ENCODE measurements at regions not wholly inside any gene's neighbourhood (a gene's known extent, or its start where the extent isn't known, plus 50 kb on each side); places are given as distances from the start of the nearest gene placed in this dataset.

DNA sequence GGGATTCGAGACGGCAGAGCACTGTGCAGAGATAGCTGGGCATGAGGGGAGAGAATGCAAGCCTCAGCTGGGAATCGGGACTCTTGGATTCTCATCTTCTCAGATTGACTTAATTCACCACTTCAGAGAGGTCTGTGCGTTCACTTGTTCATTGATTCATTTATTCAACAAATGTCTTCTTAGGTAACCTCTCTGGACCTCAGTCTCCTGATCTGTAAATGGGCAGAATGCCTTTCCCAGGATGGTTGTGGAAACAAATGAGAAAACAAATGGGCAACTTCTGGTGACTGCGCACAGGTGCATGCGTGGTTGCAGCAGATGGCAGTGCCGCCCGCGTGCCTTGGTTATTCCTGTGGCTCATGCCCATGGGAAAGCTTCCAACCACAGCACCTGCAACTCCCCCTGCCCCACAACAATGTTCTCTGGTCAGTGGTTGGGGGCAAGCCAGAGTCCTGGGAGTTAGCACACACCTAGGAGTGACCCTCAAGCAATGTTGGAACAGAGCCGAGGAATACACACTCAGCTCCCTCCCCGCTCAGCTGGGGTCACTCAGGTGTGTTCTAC is 110.1 kb upstream of the RUNX3 start:
- no CpG with 5 or more reads among the region's 11 CpGs for WGBS (ENCODE audit: extremely low coverage, insufficient coverage, low lambda C conversion rate)

DNA sequence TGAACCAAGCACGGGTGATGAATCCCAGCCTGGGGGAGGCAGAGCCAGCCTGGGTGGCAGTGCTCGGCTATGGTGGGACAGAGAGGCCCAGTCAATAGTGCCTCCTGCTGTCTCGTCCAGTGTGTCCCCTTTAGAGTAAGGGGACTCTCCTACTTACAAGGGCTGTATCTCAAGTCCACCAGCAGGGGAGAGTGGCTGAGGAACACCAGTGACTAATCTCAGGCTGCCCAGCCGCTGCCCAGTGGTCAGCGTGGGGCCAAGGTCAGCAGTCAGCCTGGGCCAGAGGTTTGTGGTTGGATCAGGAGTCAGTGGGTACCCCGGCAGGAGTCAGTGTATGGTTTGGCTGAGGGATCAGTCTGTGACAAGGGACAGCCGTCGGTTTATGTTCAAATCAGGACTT is 109.2 kb upstream of the RUNX3 start:
- H3K4me1 ChIP-seq (ENCODE audit: control insufficient read depth, low read depth, low read length) = peaks cover 2% of the 10 kb centered on the region
- no peaks in the 10 kb centered on the region for H3K27me3 ChIP-seq (ENCODE audit: insufficient read depth, low read length, poor library complexity)
- no peak overlapping the region for H3K4ac ChIP-seq (ENCODE audit: low read depth, low read length)
- DNase-seq = peak; percentile 37
- no peak overlapping the region for H3K4me2 ChIP-seq (ENCODE audit: low read length)
- H3K56ac ChIP-seq (ENCODE audit: low read length) = no peak overlapping the region
- H3K23ac ChIP-seq (ENCODE audit: low read length) = no peak overlapping the region
- H3K27ac ChIP-seq (ENCODE audit: low read depth, low read length) = no peak overlapping the region
- no peak overlapping the region for H2AK5ac ChIP-seq (ENCODE audit: low read length)
- no peak overlapping the region for H2BK5ac ChIP-seq (ENCODE audit: low read length)
- no peak overlapping the region for H4K5ac ChIP-seq (ENCODE audit: low read length)
- no peaks in the 10 kb centered on the region for H3K79me1 ChIP-seq (ENCODE audit: low read length)
- H3K18ac ChIP-seq (ENCODE audit: low read length) = no peak overlapping the region
- H3K79me2 ChIP-seq (ENCODE audit: control insufficient read depth, insufficient read depth, low read length) = no peaks in the 10 kb centered on the region
- no CpG with 5 or more reads among the region's 8 CpGs for WGBS (ENCODE audit: extremely low coverage, insufficient coverage, low lambda C conversion rate)
- no peak overlapping the region for H2BK120ac ChIP-seq (ENCODE audit: low read depth, low read length)
- H4K8ac ChIP-seq (ENCODE audit: low read depth, low read length) = no peak overlapping the region
- H2BK15ac ChIP-seq (replicated peaks; ENCODE audit: low read depth) = no peak overlapping the region
- H3K36me3 ChIP-seq (ENCODE audit: control insufficient read depth, insufficient read depth, low read length) = no peaks in the 10 kb centered on the region
- no peak overlapping the region for H3K9ac ChIP-seq (ENCODE audit: low read length)
- no peak overlapping the region for H3K4me3 ChIP-seq (ENCODE audit: low read length)

More for the DNA sequence above, 110.1 kb upstream of the RUNX3 start:
- H3K4me3 ChIP-seq (ENCODE audit: low read length) = no peak overlapping the region
- no peak for DNase-seq
- H3K4me1 ChIP-seq (ENCODE audit: control insufficient read depth, low read depth, low read length) = no peaks in the 10 kb centered on the region
- H3K27ac ChIP-seq (ENCODE audit: low read depth, low read length) = no peak overlapping the region
- H3K23ac ChIP-seq (ENCODE audit: low read length) = no peak overlapping the region
- H3K18ac ChIP-seq (ENCODE audit: low read length) = no peak overlapping the region
- no peak overlapping the region for H3K4ac ChIP-seq (ENCODE audit: low read depth, low read length)
- H3K79me2 ChIP-seq (ENCODE audit: control insufficient read depth, insufficient read depth, low read length) = no peaks in the 10 kb centered on the region
- no peaks in the 10 kb centered on the region for H3K27me3 ChIP-seq (ENCODE audit: insufficient read depth, low read length, poor library complexity)
- H3K4me2 ChIP-seq (ENCODE audit: low read length) = no peak overlapping the region
- no peak overlapping the region for H2AK5ac ChIP-seq (ENCODE audit: low read length)
- no peak overlapping the region for H2BK120ac ChIP-seq (ENCODE audit: low read depth, low read length)
- no peak overlapping the region for H3K56ac ChIP-seq (ENCODE audit: low read length)
- H3K36me3 ChIP-seq (ENCODE audit: control insufficient read depth, insufficient read depth, low read length) = no peaks in the 10 kb centered on the region
- H2BK15ac ChIP-seq (replicated peaks; ENCODE audit: low read depth) = no peak overlapping the region
- H4K5ac ChIP-seq (ENCODE audit: low read length) = no peak overlapping the region
- H3K79me1 ChIP-seq (ENCODE audit: low read length) = no peaks in the 10 kb centered on the region
- no peak overlapping the region for H3K9ac ChIP-seq (ENCODE audit: low read length)
- H4K8ac ChIP-seq (ENCODE audit: low read depth, low read length) = no peak overlapping the region
- H2BK5ac ChIP-seq (ENCODE audit: low read length) = no peak overlapping the region

GRCh38 chr1:25038699-25039098 is 108.6 kb upstream of the RUNX3 start:
- H3K79me1 ChIP-seq (ENCODE audit: low read length) = no peaks in the 10 kb centered on the region
- no peak overlapping the region for H3K9ac ChIP-seq (ENCODE audit: low read length)
- no peak overlapping the region for H3K4me2 ChIP-seq (ENCODE audit: low read length)
- H3K36me3 ChIP-seq (ENCODE audit: control insufficient read depth, insufficient read depth, low read length) = no peaks in the 10 kb centered on the region
- no peak overlapping the region for H2AK5ac ChIP-seq (ENCODE audit: low read length)
- no peak overlapping the region for H2BK5ac ChIP-seq (ENCODE audit: low read length)
- no peak overlapping the region for H3K56ac ChIP-seq (ENCODE audit: low read length)
- no peak overlapping the region for H3K4ac ChIP-seq (ENCODE audit: low read depth, low read length)
- no peaks in the 10 kb centered on the region for H3K27me3 ChIP-seq (ENCODE audit: insufficient read depth, low read length, poor library complexity)
- H3K4me3 ChIP-seq (ENCODE audit: low read length) = no peak overlapping the region
- no peak overlapping the region for H4K8ac ChIP-seq (ENCODE audit: low read depth, low read length)
- no peak overlapping the region for H3K23ac ChIP-seq (ENCODE audit: low read length)
- no peak overlapping the region for H2BK120ac ChIP-seq (ENCODE audit: low read depth, low read length)
- no peak for DNase-seq
- WGBS (ENCODE audit: extremely low coverage, insufficient coverage, low lambda C conversion rate) = no CpG with 5 or more reads among the region's 4 CpGs
- peaks cover 6% of the 10 kb centered on the region for H3K4me1 ChIP-seq (ENCODE audit: control insufficient read depth, low read depth, low read length)
- no peak overlapping the region for H3K18ac ChIP-seq (ENCODE audit: low read length)
- H4K5ac ChIP-seq (ENCODE audit: low read length) = no peak overlapping the region
- no peak overlapping the region for H3K27ac ChIP-seq (ENCODE audit: low read depth, low read length)
- no peak overlapping the region for H2BK15ac ChIP-seq (replicated peaks; ENCODE audit: low read depth)
- H3K79me2 ChIP-seq (ENCODE audit: control insufficient read depth, insufficient read depth, low read length) = no peaks in the 10 kb centered on the region

- Histone ChIP-seq H2AK5ac (ENCODE audit: low read length) (no peak overlapping the region), H2BK120ac (ENCODE audit: low read depth, low read length) (no peak overlapping the region), H3K9ac (ENCODE audit: low read length) (no peak overlapping the region), H3K4me1 (ENCODE audit: control insufficient read depth, low read depth, low read length) (peaks cover 7% of the 10 kb centered on the region), H4K8ac (ENCODE audit: low read depth, low read length) (no peak overlapping the region), H3K79me2 (ENCODE audit: control insufficient read depth, insufficient read depth, low read length) (no peaks in the 10 kb centered on the region), H3K4me3 (ENCODE audit: low read length) (no peak overlapping the region), H3K23ac (ENCODE audit: low read length) (no peak overlapping the region), H3K36me3 (ENCODE audit: control insufficient read depth, insufficient read depth, low read length) (no peaks in the 10 kb centered on the region), H3K4ac (ENCODE audit: low read depth, low read length) (no peak overlapping the region), H3K27ac (ENCODE audit: low read depth, low read length) (no peak overlapping the region), H3K4me2 (ENCODE audit: low read length) (no peak overlapping the region), H2BK5ac (ENCODE audit: low read length) (no peak overlapping the region), H2BK15ac (replicated peaks; ENCODE audit: low read depth) (no peak overlapping the region), H3K18ac (ENCODE audit: low read length) (no peak overlapping the region), H4K5ac (ENCODE audit: low read length) (no peak overlapping the region), H3K56ac (ENCODE audit: low read length) (no peak overlapping the region), H3K79me1 (ENCODE audit: low read length) (no peaks in the 10 kb centered on the region), H3K27me3 (ENCODE audit: insufficient read depth, low read length, poor library complexity) (no peaks in the 10 kb centered on the region)
- peak; percentile 76 for DNase-seq
- no CpG with 5 or more reads among the region's 11 CpGs for WGBS (ENCODE audit: extremely low coverage, insufficient coverage, low lambda C conversion rate)
Measured at GRCh38 chr1:25037174-25038074, 107.3 kb upstream of the RUNX3 start.

GRCh38 chr1:25036117-25036546 is 106.1 kb upstream of the RUNX3 start:
- WGBS (ENCODE audit: extremely low coverage, insufficient coverage, low lambda C conversion rate) = no CpG with 5 or more reads among the region's 3 CpGs
- Histone ChIP-seq H3K9ac (ENCODE audit: low read length) (no peak overlapping the region), H2BK5ac (ENCODE audit: low read length) (no peak overlapping the region), H4K5ac (ENCODE audit: low read length) (no peak overlapping the region), H3K27ac (ENCODE audit: low read depth, low read length) (no peak overlapping the region), H2BK120ac (ENCODE audit: low read depth, low read length) (no peak overlapping the region), H4K8ac (ENCODE audit: low read depth, low read length) (no peak overlapping the region), H3K4me1 (ENCODE audit: control insufficient read depth, low read depth, low read length) (peaks cover 7% of the 10 kb centered on the region), H3K36me3 (ENCODE audit: control insufficient read depth, insufficient read depth, low read length) (no peaks in the 10 kb centered on the region), H3K27me3 (ENCODE audit: insufficient read depth, low read length, poor library complexity) (no peaks in the 10 kb centered on the region), H3K4ac (ENCODE audit: low read depth, low read length) (no peak overlapping the region), H3K79me2 (ENCODE audit: control insufficient read depth, insufficient read depth, low read length) (no peaks in the 10 kb centered on the region), H3K56ac (ENCODE audit: low read length) (no peak overlapping the region), H3K4me3 (ENCODE audit: low read length) (no peak overlapping the region), H3K18ac (ENCODE audit: low read length) (no peak overlapping the region), H3K23ac (ENCODE audit: low read length) (no peak overlapping the region), H2BK15ac (replicated peaks; ENCODE audit: low read depth) (no peak overlapping the region), H2AK5ac (ENCODE audit: low read length) (no peak overlapping the region), H3K4me2 (ENCODE audit: low read length) (no peak overlapping the region), H3K79me1 (ENCODE audit: low read length) (no peaks in the 10 kb centered on the region)
- DNase-seq = no peak
